ENCODE measurements at regions not wholly inside any gene's neighbourhood (a gene's known extent, or its start where the extent isn't known, plus 50 kb on each side); places are given as distances from the start of the nearest gene placed in this dataset.
A peak's percentile ranks its signal among the peaks of the same experiment; 100 is the strongest.

- Histone ChIP-seq H3K27ac (ENCODE audit: low read depth in 1 of 2, low read length in 2 of 2) (no peak overlapping the region), H2AFZ (ENCODE audit: insufficient read depth, low read depth, low read length, poor library complexity, severe bottlenecking) (no peak overlapping the region), H3K4me1 (ENCODE audit: control insufficient read depth in 1 of 2, insufficient read depth in 2 of 2, low read length in 2 of 2) (no peaks in the 10 kb centered on the region), H3K9me3 (replicated peaks in 1 of 2; ENCODE audit: control insufficient read depth in 1 of 2, insufficient read depth in 1 of 2, low read length in 2 of 2) (peaks cover 0 to 10% of the 10 kb centered on the region in 2 donors), H3K9ac (ENCODE audit: insufficient read depth, low read length, poor library complexity, severe bottlenecking) (no peak overlapping the region), H3K4me3 (replicated peaks in 1 of 3; ENCODE audit: low read depth in 2 of 3, low read length in 3 of 3) (no peak overlapping the region), H3K4me2 (replicated peaks; ENCODE audit: extremely low read depth, low read length, poor library complexity, severe bottlenecking) (no peak overlapping the region), H3K36me3 (replicated peaks in 1 of 2; ENCODE audit: control insufficient read depth in 1 of 2, insufficient read depth in 2 of 2, low read length in 2 of 2) (no peaks in the 10 kb centered on the region), H3K27me3 (ENCODE audit: control insufficient read depth in 2 of 2, insufficient read depth in 2 of 2, low read length in 2 of 2) (no peaks in the 10 kb centered on the region), H4K20me1 (ENCODE audit: insufficient read depth, low read length) (no peaks in the 10 kb centered on the region), H3K79me2 (ENCODE audit: insufficient read depth, low read length) (no peaks in the 10 kb centered on the region)
- intact Hi-C loops (cut with micrococcal nuclease) = loop anchor here (5.0 to 10.0 kb wide), 2 partner anchors 757 to 765 kb away; partner anchors contain the start of gene KLHDC10 (in 1 of the 2)
- no peaks in the 10 kb centered on the region for H3K4me1 Mint-ChIP-seq
- peaks cover 0 to 3% (median 1%) of the 10 kb centered on the region in 3 donors for H3K27me3 Mint-ChIP-seq (ENCODE audit: low read depth in 3 of 3)
- TF ChIP-seq, protein P1, sequence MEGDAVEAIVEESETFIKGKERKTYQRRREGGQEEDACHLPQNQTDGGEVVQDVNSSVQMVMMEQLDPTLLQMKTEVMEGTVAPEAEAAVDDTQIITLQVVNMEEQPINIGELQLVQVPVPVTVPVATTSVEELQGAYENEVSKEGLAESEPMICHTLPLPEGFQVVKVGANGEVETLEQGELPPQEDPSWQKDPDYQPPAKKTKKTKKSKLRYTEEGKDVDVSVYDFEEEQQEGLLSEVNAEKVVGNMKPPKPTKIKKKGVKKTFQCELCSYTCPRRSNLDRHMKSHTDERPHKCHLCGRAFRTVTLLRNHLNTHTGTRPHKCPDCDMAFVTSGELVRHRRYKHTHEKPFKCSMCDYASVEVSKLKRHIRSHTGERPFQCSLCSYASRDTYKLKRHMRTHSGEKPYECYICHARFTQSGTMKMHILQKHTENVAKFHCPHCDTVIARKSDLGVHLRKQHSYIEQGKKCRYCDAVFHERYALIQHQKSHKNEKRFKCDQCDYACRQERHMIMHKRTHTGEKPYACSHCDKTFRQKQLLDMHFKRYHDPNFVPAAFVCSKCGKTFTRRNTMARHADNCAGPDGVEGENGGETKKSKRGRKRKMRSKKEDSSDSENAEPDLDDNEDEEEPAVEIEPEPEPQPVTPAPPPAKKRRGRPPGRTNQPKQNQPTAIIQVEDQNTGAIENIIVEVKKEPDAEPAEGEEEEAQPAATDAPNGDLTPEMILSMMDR (IDR thresholded peaks at IDR 0.05) = peak; percentile 84
- WGBS (ENCODE audit: insufficient coverage) = no CpG with 5 or more reads among the region's 6 CpGs
- H3K27ac Mint-ChIP-seq = no peak overlapping the region
- no peak overlapping the region for H3K4me3 Mint-ChIP-seq
- DNase-seq = peak; percentile 6 to 35 (median 30)
- no peaks in the 10 kb centered on the region for H3K36me3 Mint-ChIP-seq
- H3K9me3 Mint-ChIP-seq = peaks cover under 1 to 9% (median 6%) of the 10 kb centered on the region in 7 donors
These were observed 97.9 kb upstream of the KLF14 start for GRCh38 chr7:130831817-130832481.

GRCh38 chr7:130838738-130839137 lies 104.7 kb upstream of the KLF14 start:
- Histone ChIP-seq H4K20me1 (ENCODE audit: insufficient read depth, low read length) (no peaks in the 10 kb centered on the region), H3K27me3 (ENCODE audit: control insufficient read depth in 2 of 2, insufficient read depth in 2 of 2, low read length in 2 of 2) (no peaks in the 10 kb centered on the region), H3K36me3 (replicated peaks in 1 of 2; ENCODE audit: control insufficient read depth in 1 of 2, insufficient read depth in 2 of 2, low read length in 2 of 2) (no peaks in the 10 kb centered on the region), H3K79me2 (ENCODE audit: insufficient read depth, low read length) (no peaks in the 10 kb centered on the region), H3K4me1 (ENCODE audit: control insufficient read depth in 1 of 2, insufficient read depth in 2 of 2, low read length in 2 of 2) (peaks cover 10 to 14% of the 10 kb centered on the region in 2 donors), H3K4me3 (replicated peaks in 1 of 3; ENCODE audit: low read depth in 2 of 3, low read length in 3 of 3) (no peak overlapping the region), H3K27ac (ENCODE audit: low read depth in 1 of 2, low read length in 2 of 2) (no peak overlapping the region), H3K9ac (ENCODE audit: insufficient read depth, low read length, poor library complexity, severe bottlenecking) (no peak overlapping the region), H2AFZ (ENCODE audit: insufficient read depth, low read depth, low read length, poor library complexity, severe bottlenecking) (no peak overlapping the region), H3K4me2 (replicated peaks; ENCODE audit: extremely low read depth, low read length, poor library complexity, severe bottlenecking) (no peak overlapping the region), H3K9me3 (replicated peaks in 1 of 2; ENCODE audit: control insufficient read depth in 1 of 2, insufficient read depth in 1 of 2, low read length in 2 of 2) (no peaks in the 10 kb centered on the region)
- Mint-ChIP-seq H3K36me3 (no peaks in the 10 kb centered on the region), H3K9me3 (no peaks in the 10 kb centered on the region), H3K4me1 (peaks cover 14% of the 10 kb centered on the region), H3K4me3 (no peak overlapping the region), H3K27me3 (ENCODE audit: low read depth in 3 of 3) (peaks cover 1 to 5% (median 2%) of the 10 kb centered on the region in 3 donors), H3K27ac (no peak overlapping the region)
- DNase-seq = no peak
- TF ChIP-seq, protein P1 (IDR thresholded peaks at IDR 0.05) = no peak
- intact Hi-C loops (cut with micrococcal nuclease) = loop anchor here in 1 of 2 donors (10.0 kb wide), 1 partner anchor 764 kb away; the partner anchor contains the start of gene KLHDC10
- 80% methylated on average over 1 of the region's 1 CpG for WGBS (ENCODE audit: insufficient coverage)

Data from CD14-positive monocyte (primary cell).